H7 (cell line): ENCODE measurements at regions not wholly inside any gene's neighbourhood (a gene's known extent, or its start where the extent isn't known, plus 50 kb on each side); places are given as distances from the start of the nearest gene placed in this dataset.

Experiments used
- DNase-seq: peaks from one replicate; pipeline ENCODE4 v3.0.0; 2012
- H3K27me3 ChIP-seq: 2 replicates; pipeline ENCODE4 v1.6.0; 2011; ENCODE audit warnings: mild to moderate bottlenecking, low read length; ENCODE audit not compliant: control insufficient read depth, insufficient read depth
- H3K36me3 ChIP-seq: replicated peaks from 2 replicates; pipeline ENCODE4 v1.5.1; 2011; ENCODE audit warnings: low read length; ENCODE audit not compliant: control insufficient read depth, insufficient read depth
- H3K4me3 ChIP-seq: 2 replicates; pipeline ENCODE4 v1.5.1; 2011; ENCODE audit warnings: low read depth, mild to moderate bottlenecking, control low read depth, low read length, moderate library complexity; ENCODE audit not compliant: insufficient read depth

- Histone ChIP-seq H3K36me3 (no peaks in the 10 kb centered on the region), H3K27me3 (no peaks in the 10 kb centered on the region), H3K4me3 (no peak overlapping the region)
- no peak for DNase-seq
These were observed 226.4 kb upstream of the RRP15 start for GRCh38 chr1:218058730-218059129.

- Histone ChIP-seq H3K27me3 (no peaks in the 10 kb centered on the region), H3K4me3 (no peak overlapping the region), H3K36me3 (no peaks in the 10 kb centered on the region)
- DNase-seq: no peak
These were observed 220.7 kb upstream of the RRP15 start for GRCh38 chr1:218064426-218064825.

GRCh38 chr1:218066332-218066731 is 218.8 kb upstream of the RRP15 start:
- no peak for DNase-seq
- no peaks in the 10 kb centered on the region for H3K36me3 ChIP-seq
- H3K4me3 ChIP-seq: no peak overlapping the region
- no peaks in the 10 kb centered on the region for H3K27me3 ChIP-seq

- DNase-seq: no peak
- Histone ChIP-seq H3K27me3 (no peaks in the 10 kb centered on the region), H3K36me3 (no peaks in the 10 kb centered on the region), H3K4me3 (no peak overlapping the region)
These were observed 216.9 kb upstream of the RRP15 start for GRCh38 chr1:218068241-218068640.

- no peak for DNase-seq
- H3K4me3 ChIP-seq: no peak overlapping the region
These were observed 215.9 kb upstream of the RRP15 start for GRCh38 chr1:218069180-218069579.

GRCh38 chr1:218073062-218073461 is 212.0 kb upstream of the RRP15 start:
- Histone ChIP-seq H3K4me3 (no peak overlapping the region), H3K27me3 (no peaks in the 10 kb centered on the region), H3K36me3 (no peaks in the 10 kb centered on the region)
- no peak for DNase-seq

More at GRCh38 chr1:218069180-218069579, 215.9 kb upstream of the RRP15 start:
- H3K27me3 ChIP-seq: no peaks in the 10 kb centered on the region
- no peaks in the 10 kb centered on the region for H3K36me3 ChIP-seq

GRCh38 chr1:218078916-218079315 is 206.2 kb upstream of the RRP15 start:
- H3K4me3 ChIP-seq: no peak overlapping the region
- DNase-seq: no peak
- H3K27me3 ChIP-seq: no peaks in the 10 kb centered on the region
- H3K36me3 ChIP-seq: no peaks in the 10 kb centered on the region

- DNase-seq: no peak
- Histone ChIP-seq H3K27me3 (no peaks in the 10 kb centered on the region), H3K4me3 (no peak overlapping the region), H3K36me3 (no peaks in the 10 kb centered on the region)
These were observed 205.7 kb upstream of the RRP15 start for GRCh38 chr1:218079347-218079746.

- Histone ChIP-seq H3K27me3 (no peaks in the 10 kb centered on the region), H3K36me3 (no peaks in the 10 kb centered on the region), H3K4me3 (no peak overlapping the region)
- DNase-seq: no peak
These were observed 205.3 kb upstream of the RRP15 start for GRCh38 chr1:218079820-218080219.

GRCh38 chr1:218080863-218081262 is 204.2 kb upstream of the RRP15 start:
- H3K36me3 ChIP-seq: no peaks in the 10 kb centered on the region
- no peaks in the 10 kb centered on the region for H3K27me3 ChIP-seq
- no peak for DNase-seq
- no peak overlapping the region for H3K4me3 ChIP-seq

GRCh38 chr1:218081358-218081757 is 203.7 kb upstream of the RRP15 start:
- H3K36me3 ChIP-seq: no peaks in the 10 kb centered on the region
- no peaks in the 10 kb centered on the region for H3K27me3 ChIP-seq
- DNase-seq: no peak
- H3K4me3 ChIP-seq: no peak overlapping the region

GRCh38 chr1:218090459-218090858 is 194.6 kb upstream of the RRP15 start:
- Histone ChIP-seq H3K4me3 (no peak overlapping the region), H3K36me3 (no peaks in the 10 kb centered on the region), H3K27me3 (no peaks in the 10 kb centered on the region)
- no peak for DNase-seq

GRCh38 chr1:218101409-218101808 is 183.7 kb upstream of the RRP15 start:
- H3K4me3 ChIP-seq: no peak overlapping the region
- H3K36me3 ChIP-seq: no peaks in the 10 kb centered on the region
- no peak for DNase-seq
- H3K27me3 ChIP-seq: no peaks in the 10 kb centered on the region

- Histone ChIP-seq H3K4me3 (no peak overlapping the region), H3K36me3 (no peaks in the 10 kb centered on the region), H3K27me3 (no peaks in the 10 kb centered on the region)
- no peak for DNase-seq
These were observed 177.1 kb upstream of the RRP15 start for GRCh38 chr1:218108034-218108433.

GRCh38 chr1:218112862-218113261 is 172.2 kb upstream of the RRP15 start:
- H3K4me3 ChIP-seq: no peak overlapping the region
- DNase-seq: no peak
- no peaks in the 10 kb centered on the region for H3K36me3 ChIP-seq
- no peaks in the 10 kb centered on the region for H3K27me3 ChIP-seq

GRCh38 chr1:218123968-218124367 is 161.1 kb upstream of the RRP15 start:
- Histone ChIP-seq H3K36me3 (no peaks in the 10 kb centered on the region), H3K4me3 (no peak overlapping the region), H3K27me3 (no peaks in the 10 kb centered on the region)
- peak; percentile 55 for DNase-seq
